Loucy (cell line): ENCODE measurements at regions not wholly inside any gene's neighbourhood (a gene's known extent, or its start where the extent isn't known, plus 50 kb on each side); places are given as distances from the start of the nearest gene placed in this dataset.

Source experiments
- H2AFZ ChIP-seq: fragments of 200-600 bp; sonication (generic); 2 replicates; pipeline ENCODE4 v1.6.0; 2016; ENCODE audit warnings: antibody characterized with exemption, mild to moderate bottlenecking, low read length, moderate library complexity
- H3F3A ChIP-seq: fragments of 200-600 bp; 2 replicates; pipeline ENCODE4 v1.6.0; 2016; ENCODE audit warnings: antibody characterized with exemption, low read depth, mild to moderate bottlenecking
- H3K27me3 ChIP-seq: fragments of 200-600 bp; sonication (generic); 2 replicates; pipeline ENCODE4 v1.6.1; 2014; ENCODE audit warnings: low read length, mild to moderate bottlenecking; ENCODE audit not compliant: insufficient read depth, poor library complexity, severe bottlenecking
- H3K36me3 ChIP-seq: fragments of 200-600 bp; sonication (generic); 2 replicates; pipeline ENCODE4 v1.6.1; 2016; ENCODE audit warnings: low read length; ENCODE audit not compliant: insufficient read depth
- H3K4me1 ChIP-seq: fragments of 200-600 bp; sonication (generic); 2 replicates; pipeline ENCODE4 v1.5.1; 2014; ENCODE audit warnings: low read length, mild to moderate bottlenecking; ENCODE audit not compliant: insufficient read depth, poor library complexity, severe bottlenecking
- H3K4me2 ChIP-seq: fragments of 200-600 bp; sonication (generic); 2 replicates; pipeline ENCODE4 v1.6.0; 2014; ENCODE audit warnings: antibody characterized with exemption, low read length, low read depth, mild to moderate bottlenecking; ENCODE audit not compliant: poor library complexity, severe bottlenecking
- H3K4me3 ChIP-seq: fragments of 200-600 bp; sonication (generic); 2 replicates; pipeline ENCODE4 v1.5.1; 2014; ENCODE audit warnings: low read length, mild to moderate bottlenecking, mixed read lengths; ENCODE audit not compliant: poor library complexity, severe bottlenecking
- H3K79me2 ChIP-seq: fragments of 200-600 bp; sonication (generic); 2 replicates; pipeline ENCODE4 v1.6.1; 2014; ENCODE audit warnings: low read length; ENCODE audit not compliant: insufficient read depth
- H3K9ac ChIP-seq: fragments of 200-600 bp; sonication (generic); 2 replicates; pipeline ENCODE4 v1.6.0; 2014; ENCODE audit warnings: mild to moderate bottlenecking, low read depth, low read length, moderate library complexity; ENCODE audit not compliant: poor library complexity, severe bottlenecking
- H3K9me2 ChIP-seq: fragments of 200-600 bp; sonication (generic); replicated peaks from 2 replicates; pipeline ENCODE4 v1.6.1; 2016; ENCODE audit warnings: low read depth, low read length, mixed read lengths
- H3K9me3 ChIP-seq: fragments of 200-600 bp; sonication (generic); 2 replicates; pipeline ENCODE4 v1.6.1; 2014; ENCODE audit warnings: mild to moderate bottlenecking, antibody characterized with exemption, low read length, low read depth; ENCODE audit not compliant: insufficient read depth
- H4K20me1 ChIP-seq: fragments of 200-600 bp; sonication (generic); 2 replicates; pipeline ENCODE4 v1.6.0; 2014; ENCODE audit warnings: antibody characterized with exemption, low read length, mild to moderate bottlenecking; ENCODE audit not compliant: insufficient read depth, poor library complexity, severe bottlenecking
- EZH2phosphoT487 ChIP-seq: fragments of 200-600 bp; IDR thresholded peaks from 2 replicates; pipeline ENCODE4 v1.6.1; 2018; ENCODE audit warnings: antibody characterized with exemption, mild to moderate bottlenecking, moderate library complexity, borderline replicate concordance
- TF ChIP-seq, protein P1 (sequence below): fragments of 200-600 bp; sonication (generic); conservative IDR thresholded peaks from 2 replicates; pipeline ENCODE4 v1.5.1; 2014; ENCODE audit warnings: mild to moderate bottlenecking, antibody characterized with exemption, low read length

DNA sequence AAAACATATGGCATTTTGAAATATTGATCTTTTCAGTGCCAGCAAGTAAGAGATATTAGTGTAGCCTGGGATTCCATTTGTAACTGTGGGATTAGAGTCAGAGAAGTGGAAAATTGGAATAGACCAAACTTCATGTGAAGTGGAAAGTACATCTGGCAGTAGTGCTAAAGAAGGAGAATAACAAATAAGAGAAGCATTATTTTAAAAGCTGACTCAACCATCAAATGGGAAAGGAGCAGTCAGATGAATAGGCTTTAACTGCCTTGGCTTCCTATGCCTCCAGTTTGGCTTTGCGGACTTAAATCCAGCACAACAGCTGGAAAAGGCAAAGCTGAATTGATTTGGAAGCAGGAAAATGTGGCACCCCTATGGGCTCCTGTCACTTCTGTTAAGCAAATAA, 623.1 kb downstream of the TSN start:
- H3K36me3 ChIP-seq, result no peaks in the 10 kb centered on the region
- H2AFZ ChIP-seq, result no peak overlapping the region
- H3K4me2 ChIP-seq, result no peak overlapping the region
- no peaks in the 10 kb centered on the region for H3K9me3 ChIP-seq
- H3K9ac ChIP-seq, result no peak overlapping the region
- no peaks in the 10 kb centered on the region for H4K20me1 ChIP-seq
- no peaks in the 10 kb centered on the region for H3K27me3 ChIP-seq
- H3F3A ChIP-seq, result no peaks in the 10 kb centered on the region
- H3K79me2 ChIP-seq, result no peaks in the 10 kb centered on the region
- H3K4me1 ChIP-seq, result no peaks in the 10 kb centered on the region
- no peak overlapping the region for H3K4me3 ChIP-seq
- no peaks in the 10 kb centered on the region for H3K9me2 ChIP-seq
- TF ChIP-seq, protein P1, sequence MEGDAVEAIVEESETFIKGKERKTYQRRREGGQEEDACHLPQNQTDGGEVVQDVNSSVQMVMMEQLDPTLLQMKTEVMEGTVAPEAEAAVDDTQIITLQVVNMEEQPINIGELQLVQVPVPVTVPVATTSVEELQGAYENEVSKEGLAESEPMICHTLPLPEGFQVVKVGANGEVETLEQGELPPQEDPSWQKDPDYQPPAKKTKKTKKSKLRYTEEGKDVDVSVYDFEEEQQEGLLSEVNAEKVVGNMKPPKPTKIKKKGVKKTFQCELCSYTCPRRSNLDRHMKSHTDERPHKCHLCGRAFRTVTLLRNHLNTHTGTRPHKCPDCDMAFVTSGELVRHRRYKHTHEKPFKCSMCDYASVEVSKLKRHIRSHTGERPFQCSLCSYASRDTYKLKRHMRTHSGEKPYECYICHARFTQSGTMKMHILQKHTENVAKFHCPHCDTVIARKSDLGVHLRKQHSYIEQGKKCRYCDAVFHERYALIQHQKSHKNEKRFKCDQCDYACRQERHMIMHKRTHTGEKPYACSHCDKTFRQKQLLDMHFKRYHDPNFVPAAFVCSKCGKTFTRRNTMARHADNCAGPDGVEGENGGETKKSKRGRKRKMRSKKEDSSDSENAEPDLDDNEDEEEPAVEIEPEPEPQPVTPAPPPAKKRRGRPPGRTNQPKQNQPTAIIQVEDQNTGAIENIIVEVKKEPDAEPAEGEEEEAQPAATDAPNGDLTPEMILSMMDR, result no peak
- TF ChIP-seq EZH2phosphoT487, result no peak

DNA sequence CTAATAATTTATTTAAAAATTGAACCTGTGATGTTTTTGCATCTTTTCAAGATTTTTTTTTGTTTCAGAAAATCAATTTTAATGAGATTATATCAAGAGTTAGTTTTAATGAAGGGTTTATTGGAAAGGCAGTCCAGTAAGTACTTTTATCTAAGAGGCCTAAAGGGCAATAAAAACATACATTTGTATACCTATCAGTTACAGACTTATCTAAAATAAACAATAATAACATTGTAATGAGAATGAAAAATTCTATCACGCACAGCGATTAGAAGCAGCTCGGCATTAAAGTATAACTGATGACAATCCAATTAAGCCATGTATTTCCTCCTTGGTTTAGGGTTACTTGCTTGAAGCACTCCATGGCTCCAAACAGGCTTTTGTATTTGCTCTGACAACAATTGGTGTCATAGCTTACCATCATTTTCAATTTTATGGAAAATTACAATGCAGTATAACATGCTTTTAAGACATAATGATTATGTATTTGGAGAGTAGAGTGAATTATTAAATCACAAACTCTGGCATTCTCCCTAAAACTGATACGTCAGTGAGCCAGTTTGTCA, 629.4 kb downstream of the TSN start:
- Histone ChIP-seq H2AFZ (no peak overlapping the region), H4K20me1 (no peaks in the 10 kb centered on the region), H3K4me2 (no peak overlapping the region), H3K79me2 (no peaks in the 10 kb centered on the region), H3K9me3 (no peaks in the 10 kb centered on the region), H3K4me3 (no peak overlapping the region), H3K27me3 (no peaks in the 10 kb centered on the region), H3K9ac (no peak overlapping the region), H3F3A (no peaks in the 10 kb centered on the region), H3K36me3 (no peaks in the 10 kb centered on the region), H3K4me1 (no peaks in the 10 kb centered on the region), H3K9me2 (no peaks in the 10 kb centered on the region)
- TF ChIP-seq, protein P1, result no peak
- TF ChIP-seq EZH2phosphoT487, result no peak

DNA sequence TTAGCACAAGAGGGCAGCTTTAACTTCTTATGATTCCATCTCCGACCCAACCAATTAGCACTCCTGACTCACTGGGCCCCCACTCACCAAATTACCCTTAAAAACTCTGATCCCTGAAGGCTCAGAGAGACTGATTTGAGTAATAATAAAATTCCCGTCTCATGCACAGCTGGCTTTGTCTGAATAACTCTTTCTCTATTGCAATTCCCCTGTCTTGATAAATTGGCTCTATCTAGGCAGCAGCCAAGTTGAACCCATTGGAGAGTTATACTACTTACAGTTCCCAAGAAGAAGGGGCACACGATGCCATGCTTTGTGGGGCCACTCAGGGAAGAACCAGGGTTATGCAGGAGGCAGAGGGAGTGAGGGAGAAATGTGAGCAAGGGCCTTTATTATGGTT, 632.8 kb downstream of the TSN start:
- H3K4me2 ChIP-seq, result no peak overlapping the region
- no peaks in the 10 kb centered on the region for H3K9me3 ChIP-seq
- no peaks in the 10 kb centered on the region for H3K79me2 ChIP-seq
- no peaks in the 10 kb centered on the region for H3K9me2 ChIP-seq
- no peaks in the 10 kb centered on the region for H4K20me1 ChIP-seq
- H3K4me3 ChIP-seq, result no peak overlapping the region
- H2AFZ ChIP-seq, result no peak overlapping the region
- H3K9ac ChIP-seq, result no peak overlapping the region
- TF ChIP-seq, protein P1, result no peak
- TF ChIP-seq EZH2phosphoT487, result no peak
- H3K27me3 ChIP-seq, result no peaks in the 10 kb centered on the region
- no peaks in the 10 kb centered on the region for H3K36me3 ChIP-seq
- no peaks in the 10 kb centered on the region for H3F3A ChIP-seq
- no peaks in the 10 kb centered on the region for H3K4me1 ChIP-seq
